ENCODE measurements at regions not wholly inside any gene's neighbourhood (a gene's known extent, or its start where the extent isn't known, plus 50 kb on each side); places are given as distances from the start of the nearest gene placed in this dataset.

DNA sequence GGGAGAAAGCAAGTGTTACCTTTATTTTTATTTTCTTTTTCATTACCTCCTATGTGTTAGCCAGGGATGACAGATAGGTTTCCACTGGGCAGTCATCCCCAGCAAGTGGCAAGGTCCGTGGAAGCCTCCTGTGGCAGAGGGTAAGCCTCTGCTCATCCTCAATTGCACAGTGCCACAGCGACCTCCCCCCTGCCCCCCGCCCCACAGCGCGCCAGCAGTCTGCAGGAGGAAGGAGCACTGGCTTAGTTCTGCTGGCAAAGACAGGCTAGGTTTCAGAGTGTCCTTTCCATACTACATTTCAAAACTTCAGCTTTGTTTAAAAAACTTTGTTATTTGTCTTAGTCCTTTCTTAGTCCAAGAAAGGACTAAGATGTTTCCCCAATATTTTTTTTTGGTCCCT lies 194.7 kb downstream of the EXOC5 start:
- no peak for TF ChIP-seq EZH2 (IDR thresholded peaks at IDR 0.05; ENCODE audit: low read length)
- no peak for TF ChIP-seq CTCF (optimal IDR thresholded peaks at IDR 0.05 in 1 of 3, IDR thresholded peaks at IDR 0.05 in 1 of 3, conservative IDR thresholded peaks at IDR 0.05 in 1 of 3; ENCODE audit: extremely low read depth in 1 of 3, insufficient read depth in 2 of 3, low read length in 3 of 3)

All from keratinocyte (primary cell).